Stimulated activated CD4-positive, alpha-beta T cell treated with anti-CD3 and anti-CD28 coated beads, Interleukin-1b, Interleukin-23, amount 100 ng/mL, for 1 hour (primary cell): ENCODE measurements at regions not wholly inside any gene's neighbourhood (a gene's known extent, or its start where the extent isn't known, plus 50 kb on each side); places are given as distances from the start of the nearest gene placed in this dataset.

Experiments used
- DNase-seq, 2 donors: peaks; one replicate each; pipeline ENCODE4 v3.0.0-alpha.2; 2020; ENCODE audit warnings: low read depth in 2 of 2

DNA sequence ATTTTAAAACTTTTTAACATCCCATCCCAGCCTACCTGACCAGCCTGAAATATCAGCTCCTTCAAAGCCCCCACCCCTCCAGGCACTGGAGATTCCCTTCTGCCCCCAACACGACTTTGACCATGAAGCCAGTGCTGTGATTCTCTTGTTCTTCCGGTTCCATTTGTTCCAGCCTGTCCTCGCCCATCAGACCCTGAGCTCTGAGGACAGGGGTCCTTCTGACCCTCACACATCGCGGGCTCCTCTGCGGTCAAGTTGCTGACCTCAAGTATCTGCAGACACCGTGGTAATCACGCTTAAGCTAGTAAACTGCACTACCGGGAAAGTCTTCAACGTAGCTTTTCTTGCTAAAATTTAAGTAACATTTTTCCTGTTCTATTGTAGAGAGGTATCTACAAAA is 282.2 kb upstream of the SALL3 start:
- DNase-seq = no peak

DNA sequence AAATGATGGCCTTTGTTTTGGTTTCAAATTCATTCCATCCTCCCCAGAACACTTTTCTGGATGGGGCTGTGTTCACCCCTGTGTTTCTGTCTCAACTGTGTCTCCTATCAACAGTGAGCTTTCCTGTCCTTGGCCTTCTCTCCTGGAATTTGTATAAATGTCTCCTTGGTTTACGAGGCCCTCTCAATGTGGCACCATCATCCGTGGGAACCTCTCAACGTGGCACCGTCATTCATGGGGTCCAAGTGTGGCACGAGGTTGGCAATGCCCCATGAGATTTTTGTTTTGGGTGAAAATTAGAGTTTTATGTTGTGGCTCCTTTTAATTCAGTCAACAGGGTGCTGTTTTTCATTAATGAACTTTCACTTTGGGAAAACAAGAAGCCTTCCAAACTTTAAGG is 280.7 kb upstream of the SALL3 start:
- no peak for DNase-seq

DNA sequence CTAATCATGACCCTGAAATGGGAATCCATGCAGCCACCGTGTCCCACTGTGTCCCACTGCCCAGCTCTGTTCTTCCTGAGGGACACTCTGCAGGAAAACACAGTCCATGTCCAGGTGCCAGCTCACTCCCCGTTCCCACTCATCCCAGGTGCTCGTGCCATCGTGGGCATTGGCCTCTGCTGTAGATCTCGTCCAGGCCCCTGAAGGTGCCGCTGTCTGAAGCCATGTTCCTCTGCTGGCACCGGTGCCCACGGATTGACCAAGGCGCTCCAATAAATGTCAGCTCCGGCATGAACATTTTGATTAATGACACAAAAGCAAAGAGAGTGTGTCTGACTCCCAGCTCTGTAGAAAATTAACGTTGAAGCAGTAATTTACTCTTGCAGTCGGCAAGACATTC is 280.1 kb upstream of the SALL3 start:
- no peak for DNase-seq

DNA sequence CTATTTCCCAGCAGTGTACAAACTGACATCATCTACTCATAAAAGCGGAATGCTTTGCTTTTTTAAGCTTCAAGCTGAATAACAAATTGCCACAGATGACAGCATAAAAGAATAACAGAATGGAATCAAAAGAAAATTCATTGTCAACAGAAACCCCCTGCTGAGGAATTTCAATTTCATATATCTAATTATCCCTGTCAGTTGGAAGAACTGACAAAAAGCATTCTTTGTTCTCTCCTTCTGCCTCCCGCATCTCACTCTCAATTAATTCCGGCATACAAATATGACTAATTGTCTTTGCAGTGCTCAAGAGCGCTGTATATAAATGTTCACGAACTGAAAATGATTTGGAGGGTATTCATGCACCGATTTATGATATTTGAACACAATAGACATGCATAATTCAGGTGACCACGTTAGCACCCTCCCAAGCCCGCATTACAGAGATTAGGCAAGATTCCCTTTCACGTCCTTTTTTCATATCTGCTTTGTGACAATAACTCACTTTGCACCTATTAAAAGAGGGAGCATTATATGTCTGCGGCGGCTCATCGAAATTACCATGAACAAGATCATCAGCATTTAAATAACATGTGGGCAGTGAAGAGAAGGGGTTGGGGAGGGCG is 277.7 kb upstream of the SALL3 start:
- no peak for DNase-seq

DNA sequence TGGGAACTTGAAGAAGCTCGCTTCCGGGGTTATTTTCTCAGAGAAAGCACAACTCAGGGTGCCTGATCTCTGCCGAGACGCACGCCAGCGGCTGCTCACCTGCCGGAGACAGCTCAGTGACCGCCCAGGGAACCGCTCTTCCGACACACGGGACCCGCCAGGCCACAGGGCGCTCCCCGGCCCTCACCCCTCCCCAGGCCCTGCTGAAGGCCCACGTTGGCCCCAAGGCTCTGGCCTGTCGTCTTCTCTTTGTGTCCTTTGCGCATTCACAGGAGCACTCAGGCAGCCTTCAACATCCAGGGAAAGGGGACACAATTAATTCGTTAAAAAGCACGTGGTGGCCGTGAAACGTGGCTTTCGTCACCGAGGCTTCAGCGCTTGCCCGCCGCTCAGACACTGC is 276.3 kb upstream of the SALL3 start:
- DNase-seq = no peak

DNA sequence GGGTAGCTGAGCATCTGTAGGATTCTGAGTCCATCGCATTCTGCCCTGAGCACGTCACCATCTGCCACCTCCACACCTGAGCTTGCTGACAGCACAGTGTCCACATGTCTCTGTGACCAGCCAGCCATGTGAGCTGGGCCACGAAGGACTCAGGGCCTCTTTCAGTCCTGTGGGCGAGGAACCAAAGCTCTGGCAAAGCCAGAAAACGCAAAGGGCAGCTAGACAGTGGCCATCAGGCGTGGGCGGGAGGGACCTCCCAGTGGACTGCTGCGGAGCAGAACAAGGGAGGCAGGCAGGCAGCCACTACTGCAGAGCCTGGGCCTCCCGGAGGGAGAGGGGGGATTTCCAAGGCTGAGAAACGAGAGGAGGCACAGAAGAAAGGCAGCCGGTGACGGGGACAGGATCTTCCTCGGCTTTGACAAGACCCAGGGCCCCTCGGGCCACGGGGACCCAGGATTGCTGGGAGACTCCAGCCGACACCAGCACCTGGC is 274.6 kb upstream of the SALL3 start:
- no peak for DNase-seq

DNA sequence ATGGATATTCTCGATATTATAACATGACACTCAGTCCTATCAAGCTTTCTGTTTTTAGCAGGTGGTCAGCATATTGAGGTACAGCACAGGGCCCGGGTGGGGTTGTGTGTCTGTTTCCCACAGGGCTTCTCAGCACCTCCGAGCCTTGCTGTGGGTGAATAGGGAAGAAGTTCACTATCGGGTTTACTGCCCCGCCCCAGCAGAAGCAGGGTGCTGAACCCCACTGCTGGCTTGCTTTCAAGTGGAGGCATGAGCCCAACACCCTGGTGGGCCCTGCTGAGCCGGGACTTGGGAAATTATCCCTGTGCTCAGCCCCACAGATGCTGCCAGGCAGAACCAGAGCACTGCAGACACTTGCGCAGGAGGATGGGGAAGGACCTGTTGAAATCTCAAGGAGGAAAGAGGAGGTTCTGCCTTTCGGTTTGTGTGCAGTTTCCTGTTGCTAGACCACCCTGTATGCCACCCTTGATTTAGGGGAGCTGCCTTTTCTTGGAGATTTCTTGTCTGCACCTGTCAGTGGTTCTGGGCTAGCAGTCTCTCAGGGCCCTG is 270.3 kb upstream of the SALL3 start:
- no peak for DNase-seq

DNA sequence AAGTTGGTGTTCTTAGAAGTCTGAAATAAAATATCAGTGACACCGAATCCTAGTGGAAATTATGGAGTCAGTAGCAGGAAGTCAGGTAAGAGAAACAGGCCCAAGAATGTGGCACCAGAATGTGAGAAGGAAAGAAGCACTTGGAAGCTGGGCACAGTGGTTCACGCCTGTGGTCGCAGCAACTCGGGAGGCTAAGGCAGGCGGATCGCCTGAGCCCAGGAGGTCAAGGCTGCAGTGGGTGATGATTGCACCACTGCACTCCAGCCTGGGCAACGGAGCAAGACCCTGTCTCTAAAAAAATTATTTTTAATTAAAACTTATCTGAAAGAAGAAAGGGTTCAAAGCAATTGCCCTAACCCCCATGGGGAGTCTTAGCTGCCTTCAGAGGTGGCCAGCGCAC is 268.3 kb upstream of the SALL3 start:
- DNase-seq = no peak

DNA sequence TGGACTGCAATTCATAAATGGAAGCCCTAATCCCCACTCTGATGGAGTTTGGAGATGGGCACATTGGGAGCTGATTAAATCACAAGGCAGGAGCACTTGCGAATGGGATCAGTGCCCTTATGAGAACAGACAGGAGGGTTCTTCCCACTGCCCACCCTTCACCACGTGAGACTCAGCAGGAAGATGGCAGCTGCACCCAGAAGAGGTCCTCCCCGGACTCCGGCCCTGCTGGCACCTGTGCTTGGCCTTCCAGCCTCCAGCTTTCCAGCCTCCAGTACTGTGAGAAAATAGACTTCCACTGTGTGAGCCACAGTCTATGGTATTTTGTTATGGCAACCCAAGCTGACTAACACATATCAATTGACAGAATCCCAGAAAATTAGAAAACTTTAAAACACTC is 267.6 kb upstream of the SALL3 start:
- no peak for DNase-seq

DNA sequence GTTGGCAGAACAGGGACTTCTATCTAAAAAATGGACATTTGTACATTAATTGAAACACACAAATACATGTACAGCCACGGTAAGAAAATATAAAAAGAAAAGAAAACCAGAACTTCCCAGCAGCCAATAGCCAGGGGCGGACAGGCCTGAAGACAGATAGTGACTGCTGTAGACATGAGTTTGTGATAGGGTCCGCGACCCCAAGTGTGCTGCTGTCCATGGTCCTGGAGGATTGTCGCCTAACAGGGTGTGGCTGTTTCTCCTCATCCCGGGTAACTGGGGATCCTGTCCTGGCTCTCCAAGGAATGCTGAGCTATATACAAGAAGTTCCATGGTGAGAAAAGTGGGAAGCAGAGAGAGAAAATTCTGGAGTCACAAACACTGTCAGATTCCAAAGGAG is 266.5 kb upstream of the SALL3 start:
- no peak for DNase-seq

DNA sequence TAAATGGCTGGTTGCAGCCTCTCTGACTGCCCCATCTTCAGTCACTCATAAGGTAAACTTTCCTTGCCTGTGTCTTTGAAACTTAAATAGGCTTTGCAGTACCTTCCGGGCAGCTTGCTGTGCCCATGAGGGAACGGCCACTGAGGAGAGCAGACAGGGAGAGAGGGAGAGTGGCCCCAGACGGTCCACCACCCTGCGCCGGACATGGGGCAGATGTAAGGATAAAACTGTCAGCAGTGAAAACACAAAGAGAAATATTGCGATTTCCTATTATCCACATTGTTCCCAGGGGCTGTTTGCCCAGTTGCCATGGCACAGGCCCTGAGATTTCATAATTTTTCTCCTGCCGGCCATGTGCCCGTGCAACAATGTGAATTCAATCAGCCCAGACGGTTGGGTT is 265.9 kb upstream of the SALL3 start:
- DNase-seq = no peak

DNA sequence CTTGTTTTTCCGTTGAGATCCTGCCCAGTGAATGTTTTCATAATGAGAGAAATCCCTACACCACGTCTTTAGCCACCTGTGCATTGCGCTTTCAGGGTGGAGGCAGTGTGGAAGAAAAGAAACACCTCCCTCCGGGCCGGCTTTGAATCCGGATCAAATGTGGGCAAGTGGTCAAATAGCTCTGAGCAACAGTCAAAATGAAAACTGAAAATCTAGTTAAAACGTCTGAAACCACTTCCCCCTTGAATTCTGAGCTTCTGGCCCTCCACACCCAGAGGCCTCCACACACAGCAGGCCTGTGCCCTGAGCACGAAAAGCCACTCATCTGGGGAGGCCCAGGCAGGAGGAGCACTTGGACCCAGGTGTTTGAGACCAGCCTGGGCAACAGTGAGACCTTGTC is 263.6 kb upstream of the SALL3 start:
- no peak for DNase-seq

DNA sequence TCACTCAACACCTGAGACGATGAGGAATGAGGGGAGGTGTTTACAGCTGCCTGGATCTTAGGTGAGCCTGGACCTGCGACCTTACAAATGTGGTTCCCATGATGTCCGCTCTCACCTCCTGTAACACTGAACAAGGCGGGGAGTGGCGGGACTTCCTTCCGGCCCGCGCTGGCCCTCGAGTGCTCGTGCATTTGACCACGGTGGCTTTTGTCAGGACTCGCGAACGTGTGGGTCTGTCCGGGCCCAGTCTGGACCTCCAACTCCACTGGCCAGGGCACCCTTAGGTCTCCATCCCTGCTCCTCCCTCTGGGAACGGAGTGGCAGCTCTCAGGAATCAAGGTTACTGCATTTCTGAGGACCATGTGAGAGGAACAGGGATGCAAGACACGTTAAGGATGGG is 263.0 kb upstream of the SALL3 start:
- no peak for DNase-seq

DNA sequence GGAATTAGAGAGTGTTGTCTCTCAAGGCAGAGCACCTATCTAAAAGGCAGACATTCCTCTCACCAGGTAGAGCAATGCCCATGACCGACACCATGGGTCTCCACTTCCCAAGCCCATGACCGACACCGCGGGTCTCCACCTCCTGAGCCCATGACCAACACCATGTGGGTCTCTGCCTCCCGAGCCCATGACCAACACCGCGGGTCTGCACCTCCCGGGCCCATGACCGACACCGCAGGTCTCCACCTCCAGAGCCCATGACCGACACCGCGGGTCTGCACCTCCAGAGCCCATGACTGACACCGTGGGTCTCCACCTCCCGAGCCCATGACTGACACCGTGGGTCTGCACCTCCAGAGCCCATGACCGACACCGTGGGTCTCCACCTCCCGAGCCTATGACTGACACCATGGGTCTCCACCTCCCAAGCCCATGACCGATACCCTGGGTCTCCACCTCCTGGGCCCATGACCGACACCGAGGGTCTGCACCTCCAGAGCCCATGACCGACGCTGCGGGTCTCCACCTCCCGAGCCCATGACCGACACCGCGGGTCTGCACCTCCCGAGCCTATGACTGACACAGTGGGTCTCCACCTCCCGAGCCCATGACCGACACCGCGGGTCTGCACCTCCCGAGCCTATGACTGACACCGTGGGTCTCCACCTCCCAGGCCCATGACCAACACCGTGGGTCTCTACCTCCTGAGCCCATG is 262.4 kb upstream of the SALL3 start:
- no peak for DNase-seq

DNA sequence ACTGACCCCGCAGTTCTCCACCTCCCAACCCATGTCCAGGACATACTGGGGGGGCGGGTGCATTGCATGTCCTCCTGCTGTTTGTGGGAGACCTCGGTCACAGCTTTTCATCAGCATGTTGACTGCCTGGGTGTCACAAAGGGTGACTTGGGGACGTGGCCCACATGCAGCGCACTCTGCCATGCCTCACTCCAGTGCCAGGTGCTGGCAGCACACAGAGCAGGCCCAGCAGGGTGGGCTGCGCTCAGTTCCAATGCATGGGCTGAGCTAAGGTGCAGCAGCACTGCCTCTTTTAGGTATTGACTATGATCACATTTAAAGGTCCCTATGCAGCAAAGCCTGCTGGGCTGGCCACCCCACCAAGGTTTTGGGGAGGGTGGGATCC is 261.9 kb upstream of the SALL3 start:
- no peak for DNase-seq

DNA sequence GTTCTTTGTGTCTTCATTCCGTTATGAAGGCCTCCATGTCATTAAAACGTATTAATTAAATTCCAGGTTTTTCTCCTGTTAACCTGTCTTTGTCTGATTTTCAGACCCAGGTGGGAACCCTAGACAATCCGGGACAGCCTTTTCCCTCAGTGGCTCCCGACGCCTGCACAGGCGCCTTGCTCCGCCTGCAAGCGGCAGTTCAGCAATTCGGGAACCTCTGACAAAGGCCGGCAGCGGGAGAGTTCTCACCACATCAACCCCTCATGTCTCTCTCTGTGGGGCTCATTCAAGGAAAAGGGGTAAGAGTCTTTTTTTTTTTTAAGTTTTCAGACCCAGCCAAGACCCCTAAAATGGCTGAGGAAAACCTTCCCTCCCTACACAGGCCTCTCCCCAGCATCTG is 259.8 kb upstream of the SALL3 start:
- no peak for DNase-seq

DNA sequence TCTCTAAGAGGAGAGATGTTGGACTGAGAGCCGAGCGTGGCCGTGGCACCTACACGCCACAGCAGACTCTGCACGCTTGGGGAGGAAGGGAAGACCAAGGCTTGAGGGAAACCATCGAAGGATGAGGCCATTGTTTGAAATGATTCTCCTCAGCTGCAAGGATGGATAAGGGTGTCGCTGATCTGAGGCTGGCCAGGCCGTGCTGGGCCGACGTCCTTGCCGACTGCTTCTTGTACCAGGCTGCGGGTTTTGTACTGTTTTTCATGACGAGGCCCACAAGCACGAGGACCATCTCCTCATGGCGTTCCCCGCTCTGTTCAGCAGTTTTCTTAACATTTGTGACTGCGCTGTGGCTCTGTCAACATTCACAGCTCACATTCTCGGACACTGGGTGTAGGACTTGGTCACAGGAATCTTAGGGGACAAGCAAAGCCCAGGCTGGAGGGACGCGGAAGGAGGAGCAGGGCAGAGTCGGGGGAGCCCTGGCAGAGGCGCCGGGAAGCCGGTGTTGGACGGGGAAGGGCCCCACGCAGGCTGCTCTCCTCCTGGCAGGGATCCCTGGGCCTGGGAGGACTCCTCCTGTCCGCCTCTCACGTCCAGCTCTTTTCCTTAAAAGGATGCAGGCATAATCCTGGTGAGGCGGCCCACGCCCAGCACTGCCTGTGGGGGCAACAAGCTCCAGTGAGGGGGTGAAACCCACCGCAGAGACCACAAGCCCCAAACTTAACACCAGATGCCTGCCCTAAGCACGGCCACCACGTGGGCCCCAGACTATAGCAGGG is 259.0 kb upstream of the SALL3 start:
- no peak for DNase-seq

DNA sequence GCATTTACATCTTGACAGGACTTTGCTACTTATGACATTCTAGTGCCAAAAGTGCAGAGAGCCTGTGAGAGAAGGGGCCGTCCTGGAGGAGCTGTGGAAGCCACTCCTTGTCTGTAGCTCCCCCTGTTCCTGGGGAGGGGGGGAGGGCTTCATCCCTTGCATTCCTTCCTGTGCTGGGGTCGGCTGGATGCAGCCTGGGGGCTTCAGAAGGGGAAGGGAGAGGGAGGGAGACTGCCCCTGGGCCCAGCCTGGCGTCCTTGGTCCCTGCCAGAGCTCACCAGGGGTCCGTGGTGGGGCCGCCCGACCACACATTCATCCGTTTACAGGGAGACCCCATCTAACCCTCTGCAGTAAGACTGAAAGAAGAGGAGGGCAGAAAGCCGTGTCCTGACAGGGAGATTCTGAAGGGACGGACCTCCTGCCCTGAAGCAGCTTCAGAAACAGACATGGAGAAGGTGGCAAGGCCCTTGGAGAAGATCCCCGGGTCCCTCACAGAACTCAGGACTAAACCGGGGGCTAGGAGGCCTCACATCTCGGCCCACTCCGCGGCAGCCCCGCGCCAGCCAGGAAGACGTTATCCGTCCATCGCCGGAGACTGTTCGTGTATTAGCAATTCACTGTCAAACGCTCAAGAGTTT is 258.3 kb upstream of the SALL3 start:
- DNase-seq = no peak

DNA sequence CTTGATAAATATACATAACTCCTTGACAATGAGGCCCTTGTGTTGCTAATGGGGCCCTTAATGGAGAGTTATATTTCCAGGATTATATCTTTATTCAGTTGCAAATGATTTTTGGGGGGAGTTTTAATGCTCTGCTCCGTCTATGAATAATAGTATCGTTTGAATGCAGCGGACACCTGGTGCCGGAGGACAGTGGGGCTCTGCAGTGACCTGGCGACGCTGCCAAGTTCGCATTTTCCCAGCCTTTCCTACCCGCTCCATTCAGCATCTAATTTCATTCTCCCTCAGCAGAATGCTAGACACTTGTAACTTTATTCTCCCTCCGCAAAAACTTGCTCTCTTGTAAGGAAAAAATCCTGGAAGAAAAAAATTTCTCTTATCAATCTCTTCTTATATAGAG is 257.6 kb upstream of the SALL3 start:
- DNase-seq = no peak

DNA sequence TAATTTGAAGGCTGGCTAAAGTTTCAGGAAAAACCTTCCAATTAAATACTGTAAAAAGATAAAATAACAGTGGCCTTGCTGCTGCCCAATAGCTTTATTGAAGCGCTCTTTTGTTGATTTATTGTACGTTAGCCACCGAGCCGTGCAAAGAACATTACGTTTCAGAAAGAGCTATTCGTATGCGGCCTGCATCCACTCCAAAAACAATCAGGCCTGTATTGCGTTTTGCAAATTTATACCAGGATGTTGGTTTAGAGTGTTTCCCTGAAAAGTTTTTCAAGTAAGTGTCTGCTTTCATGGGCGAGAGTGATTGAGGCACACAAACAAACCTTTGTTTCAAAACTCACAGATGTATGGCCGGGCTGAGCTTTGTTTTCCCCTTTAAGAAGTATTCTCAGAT is 257.2 kb upstream of the SALL3 start:
- DNase-seq = no peak

DNA sequence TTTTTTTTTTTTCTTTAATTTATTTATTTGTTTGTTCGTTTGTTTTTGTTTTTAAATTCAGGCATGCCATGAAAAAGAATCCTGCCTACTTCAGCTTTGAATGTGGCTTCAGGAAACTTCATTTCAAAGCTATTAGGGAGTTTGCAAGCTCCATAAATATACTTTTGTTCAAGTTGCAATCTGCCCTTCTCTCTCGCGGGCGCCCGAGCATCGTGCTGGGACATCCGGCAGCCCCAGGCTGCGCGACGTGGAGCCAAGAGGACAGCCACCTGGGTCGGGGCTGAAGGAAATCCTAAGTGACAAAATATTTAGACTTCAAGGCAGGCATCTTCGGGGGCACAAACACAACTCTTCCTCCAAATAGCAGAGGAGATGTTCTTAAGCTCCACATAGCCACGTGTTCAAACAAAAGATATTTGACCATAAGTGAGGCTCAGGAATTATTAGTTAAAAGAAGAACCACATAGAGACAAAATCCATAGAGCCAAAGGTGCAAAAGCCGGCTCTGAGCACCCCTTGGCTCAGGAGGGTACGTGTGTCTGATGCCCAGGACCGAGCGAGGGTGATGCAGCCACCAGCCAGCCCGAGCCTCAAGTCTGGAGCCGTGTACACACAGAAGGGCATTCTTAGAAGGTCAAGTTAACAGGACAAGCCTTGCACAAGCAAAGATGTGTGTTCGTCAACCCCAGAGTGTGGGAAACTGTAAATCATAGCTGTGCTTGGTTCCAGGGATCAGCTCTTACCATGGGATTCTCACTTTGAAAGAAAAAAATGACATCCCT is 256.5 kb upstream of the SALL3 start:
- no peak for DNase-seq
